H1 (cell line): ENCODE measurements at regions not wholly inside any gene's neighbourhood (a gene's known extent, or its start where the extent isn't known, plus 50 kb on each side); places are given as distances from the start of the nearest gene placed in this dataset.

ENCODE experiments used
- CTCF ChIA-PET: fragments of 300-600 bp; sonication (Branson Sonifier 250); formaldehyde crosslinking; loops from one replicate; lab custom pipeline; 2021; ENCODE audit not compliant: partially characterized antibody; lab: Charles Lee
- POLR2A ChIA-PET: fragments of 300-600 bp; sonication (Branson Sonifier 250); formaldehyde crosslinking; loops from one replicate; lab custom pipeline; 2021; ENCODE audit warnings: inconsistent platforms; ENCODE audit not compliant: partially characterized antibody; lab: Charles Lee
- DNase-seq, 2 experiments: peaks; one replicate each; pipeline versions ENCODE4 v3.0.0 to v3.0.0-alpha.2; 2010 to 2022; ENCODE audit warnings: low spot score in 2 of 2, low read depth in 1 of 2, mixed read lengths in 1 of 2
- FAIRE-seq: peaks from 2 replicates; lab custom pipeline; 2011; peaks lifted over from hg19 to GRCh38; lab: Jason Lieb, UNC
- H2AFZ ChIP-seq: 2 replicates; pipeline ENCODE4 v1.8.1; 2012; ENCODE audit warnings: low read length, inconsistent platforms
- H2AK5ac ChIP-seq: 2 replicates; pipeline ENCODE4 v1.6.1; 2013; ENCODE audit warnings: low read depth, low read length
- H2BK120ac ChIP-seq: replicated peaks from 2 replicates; pipeline ENCODE3; 2013; ENCODE audit warnings: low read depth, low read length, inconsistent platforms
- H2BK12ac ChIP-seq: 2 replicates; pipeline ENCODE4 v1.6.1; 2013; ENCODE audit warnings: low read depth, low read length
- H2BK15ac ChIP-seq: 2 replicates; pipeline ENCODE4 v1.6.1; 2013; ENCODE audit warnings: low read length
- H2BK20ac ChIP-seq: 2 replicates; pipeline ENCODE4 v1.6.1; 2013; ENCODE audit warnings: low read length
- H2BK5ac ChIP-seq: 2 replicates; pipeline ENCODE4 v1.6.1; 2013; ENCODE audit warnings: low read depth, low read length
- H3K14ac ChIP-seq: 2 replicates; pipeline ENCODE4 v1.6.1; 2013; ENCODE audit warnings: inconsistent platforms; ENCODE audit not compliant: insufficient read length
- H3K18ac ChIP-seq: 2 replicates; pipeline ENCODE4 v1.6.1; 2013; ENCODE audit warnings: low read length; ENCODE audit errors: extremely low read depth
- H3K23ac ChIP-seq: 2 replicates; pipeline ENCODE4 v1.6.1; 2013; ENCODE audit warnings: inconsistent platforms; ENCODE audit not compliant: insufficient read length
- H3K23me2 ChIP-seq: 2 replicates; pipeline ENCODE4 v1.6.1; 2013; ENCODE audit warnings: low read depth, low read length
- H3K27ac ChIP-seq: 2 replicates; pipeline ENCODE4 v1.6.1; 2011; ENCODE audit warnings: low read depth, low read length, inconsistent platforms
- H3K27me3 ChIP-seq, 4 experiments: replicated peaks in 1 of 4; 1 replicate in 1 of 4; 2 replicates in 3 of 4; pipeline versions ENCODE4 v1.6.1 to v1.8.1; 2011 to 2013; ENCODE audit warnings: low read length in 3 of 4, mild to moderate bottlenecking in 3 of 4, inconsistent platforms in 2 of 4, mixed read lengths in 2 of 4, moderate library complexity in 1 of 4; ENCODE audit not compliant: control insufficient read depth in 3 of 4, insufficient read depth in 3 of 4; ENCODE audit errors: extremely low read depth in 1 of 4
- H3K36me3 ChIP-seq, 4 experiments: 2 replicates each; pipeline versions ENCODE4 v1.6.1 to v1.8.1; 2011 to 2013; ENCODE audit warnings: mild to moderate bottlenecking in 4 of 4, low read length in 3 of 4, moderate library complexity in 2 of 4, control low read depth in 1 of 4, inconsistent platforms in 1 of 4; ENCODE audit not compliant: insufficient read depth in 4 of 4, control insufficient read depth in 2 of 4
- H3K4ac ChIP-seq: replicated peaks from 2 replicates; pipeline ENCODE3; 2013; ENCODE audit warnings: low read length, low read depth, mixed read lengths, inconsistent platforms; ENCODE audit not compliant: insufficient read length
- H3K4me1 ChIP-seq, 4 experiments: replicated peaks in 1 of 4; 1 replicate in 1 of 4; 2 replicates in 3 of 4; pipeline versions ENCODE4 v1.6.1 to v1.8.1; 2011 to 2013; ENCODE audit warnings: low read length in 3 of 4, inconsistent platforms in 2 of 4, mixed read lengths in 1 of 4; ENCODE audit not compliant: insufficient read depth in 4 of 4, control insufficient read depth in 3 of 4
- H3K4me2 ChIP-seq, 2 experiments: 2 replicates each; pipeline versions ENCODE4 v1.6.1 to v1.8.1; 2011 to 2013; ENCODE audit warnings: low read depth in 2 of 2, low read length in 2 of 2, control low read depth in 1 of 2, inconsistent platforms in 1 of 2, mild to moderate bottlenecking in 1 of 2; ENCODE audit not compliant: insufficient read depth in 1 of 2
- H3K4me3 ChIP-seq, 4 experiments: fragments of 200-600, 300-600 bp in 1 of 4; sonication (generic), shearing (Covaris generic), sonication (Bioruptor Twin) in 1 of 4; 2 replicates each; pipeline versions ENCODE4 v1.5.1 to v1.8.1; 2011 to 2016; ENCODE audit warnings: low read length in 4 of 4, low read depth in 3 of 4, control low read depth in 2 of 4, inconsistent platforms in 2 of 4, mild to moderate bottlenecking in 2 of 4, mixed read lengths in 1 of 4, moderate library complexity in 1 of 4; ENCODE audit not compliant: insufficient read depth in 2 of 4; ENCODE audit errors: extremely low read depth in 1 of 4
- H3K56ac ChIP-seq: replicated peaks from 2 replicates; pipeline ENCODE3; 2013; ENCODE audit warnings: low read depth, mild to moderate bottlenecking, mixed read lengths, low read length, inconsistent platforms; ENCODE audit not compliant: insufficient read length
- H3K79me1 ChIP-seq: 2 replicates; pipeline ENCODE4 v1.6.1; 2013; ENCODE audit warnings: low read depth, low read length, control low read depth
- H3K79me2 ChIP-seq, 2 experiments: 2 replicates each; pipeline versions ENCODE4 v1.6.1 to v1.8.1; 2012 to 2013; ENCODE audit warnings: low read length in 2 of 2, mild to moderate bottlenecking in 2 of 2, inconsistent platforms in 1 of 2; ENCODE audit not compliant: insufficient read depth in 2 of 2, control insufficient read depth in 1 of 2
- H3K9ac ChIP-seq, 4 experiments: replicated peaks in 1 of 4; 1 replicate in 1 of 4; 2 replicates in 3 of 4; pipeline versions ENCODE4 v1.6.1 to v1.8.1; 2011 to 2013; ENCODE audit warnings: low read depth in 3 of 4, low read length in 3 of 4, control low read depth in 2 of 4, mild to moderate bottlenecking in 2 of 4, moderate library complexity in 2 of 4, inconsistent platforms in 1 of 4; ENCODE audit errors: extremely low read depth in 1 of 4
- H3K9me3 ChIP-seq, 2 experiments: 2 replicates each; pipeline versions ENCODE4 v1.6.1 to v1.8.1; 2012 to 2013; ENCODE audit warnings: mild to moderate bottlenecking in 2 of 2, moderate library complexity in 2 of 2, control low read depth in 1 of 2, inconsistent platforms in 1 of 2, low read depth in 1 of 2, low read length in 1 of 2, mixed read lengths in 1 of 2; ENCODE audit not compliant: insufficient read depth in 2 of 2
- H4K20me1 ChIP-seq, 2 experiments: replicated peaks in 1 of 2; 2 replicates each; pipeline versions ENCODE3 to v1.8.1; 2011 to 2013; ENCODE audit warnings: inconsistent platforms in 2 of 2, low read length in 2 of 2, mild to moderate bottlenecking in 1 of 2; ENCODE audit not compliant: insufficient read depth in 2 of 2, control insufficient read depth in 1 of 2
- H4K5ac ChIP-seq: 2 replicates; pipeline ENCODE4 v1.6.1; 2013; ENCODE audit warnings: low read length, low read depth, mixed read lengths, inconsistent platforms; ENCODE audit not compliant: insufficient read length
- H4K8ac ChIP-seq: 2 replicates; pipeline ENCODE4 v1.8.0; 2013; ENCODE audit warnings: mild to moderate bottlenecking, moderate library complexity, low read length, inconsistent platforms; ENCODE audit not compliant: insufficient read depth; ENCODE audit errors: extremely low read depth
- H4K91ac ChIP-seq: replicated peaks from 2 replicates; pipeline ENCODE3; 2013; ENCODE audit warnings: low read length, mixed read lengths, inconsistent platforms; ENCODE audit not compliant: insufficient read length
- CREB1 ChIP-seq: IDR thresholded peaks from 2 replicates; pipeline ENCODE4 v1.6.1; 2012; ENCODE audit warnings: inconsistent platforms
- JUND ChIP-seq: IDR thresholded peaks from 2 replicates; pipeline ENCODE4 v1.6.1; 2011; ENCODE audit warnings: mild to moderate bottlenecking, improper control_type of control experiment, low read length
- NRF1 ChIP-seq: IDR thresholded peaks from 2 replicates; pipeline ENCODE4 v1.6.1; 2011; ENCODE audit warnings: mild to moderate bottlenecking, low read depth, low read length, improper control_type of control experiment
- WGBS, 2 experiments: shearing (Covaris generic) in 1 of 2; methylation state at CpG; one replicate each; pipeline versions ENCODE4 v1.1.6 to v1.1.7; 2013 to 2015; ENCODE audit warnings: low lambda C conversion rate in 2 of 2, mixed read lengths in 2 of 2, inconsistent platforms in 1 of 2, low coverage in 1 of 2, missing lambda C conversion rate in 1 of 2; ENCODE audit not compliant: insufficient replicate concordance in 2 of 2, insufficient coverage in 1 of 2, insufficient read length in 1 of 2; ENCODE audit errors: extremely low coverage in 1 of 2, missing lambda C conversion rate in 1 of 2; 5-methylcytosine and 5-hydroxymethylcytosine counted together
- TF ChIP-seq, protein P1 (sequence below): IDR thresholded peaks from 2 replicates; pipeline ENCODE4 v1.6.1; 2012; ENCODE audit warnings: low read length, inconsistent platforms

DNA sequence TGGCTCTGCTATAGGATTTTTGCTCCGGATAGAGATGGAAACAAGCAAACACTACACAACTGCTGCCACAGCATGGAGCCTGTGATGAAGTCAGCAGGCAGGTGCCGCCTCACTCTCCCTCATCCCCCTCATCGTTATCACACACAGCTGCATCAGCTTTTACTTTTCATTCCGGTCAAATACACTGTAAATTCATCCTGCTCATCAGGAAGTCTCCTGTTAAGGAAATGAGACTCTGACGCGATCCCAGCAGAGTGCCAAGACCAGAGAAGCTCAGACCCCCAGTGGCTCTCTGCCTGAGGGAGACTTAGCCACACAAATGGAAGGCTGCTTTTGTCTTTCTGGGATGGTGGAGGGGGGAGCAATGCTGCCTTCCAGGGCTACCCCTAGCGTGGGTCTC, 270.2 kb downstream of the ELAVL2 start:
- Histone ChIP-seq H3K4me2 (peak overlapping the region; percentile 42 to 46; a peak in 3 of 4 replicates), H2AFZ (peak overlapping the region; percentile 47; the same call in 1 of the 2 replicates)

More for the DNA sequence above, 270.2 kb downstream of the ELAVL2 start:
- no peaks in the 10 kb centered on the region for H3K9me3 ChIP-seq
- no peaks in the 10 kb centered on the region for H4K20me1 ChIP-seq
- H3K18ac ChIP-seq, result no peak overlapping the region
- H3K79me1 ChIP-seq, result no peaks in the 10 kb centered on the region
- H2AK5ac ChIP-seq, result no peak overlapping the region
- FAIRE-seq (no peak), DNase-seq (peak in 1 of 2 experiments; percentile 27)
- no peak overlapping the region for H3K56ac ChIP-seq
- no peak overlapping the region for H3K23ac ChIP-seq
- no peak overlapping the region for H3K4ac ChIP-seq
- no peaks in the 10 kb centered on the region for H3K27me3 ChIP-seq
- no peak overlapping the region for H3K9ac ChIP-seq
- H3K4me3 ChIP-seq, result peak overlapping the region in 2 of 4 experiments; percentile 7 to 12; a peak in 1 of 8 replicates
- H2BK15ac ChIP-seq, result no peak overlapping the region
- no peaks in the 10 kb centered on the region for H3K79me2 ChIP-seq
- H3K36me3 ChIP-seq, result no peaks in the 10 kb centered on the region
- WGBS, 2 experiments, result 30% methylated on average over 7 of the region's 7 CpGs; no CpG with 5 or more reads in 1 of the 2 experiments
- H3K23me2 ChIP-seq, result no peaks in the 10 kb centered on the region
- no peak overlapping the region for H4K8ac ChIP-seq
- no peak overlapping the region for H4K5ac ChIP-seq
- no peak overlapping the region for H3K27ac ChIP-seq
- no peak overlapping the region for H2BK12ac ChIP-seq
- no peak overlapping the region for H4K91ac ChIP-seq
- H2BK5ac ChIP-seq, result no peak overlapping the region
- H3K4me1 ChIP-seq, result peaks cover 0 to 11% (median 5%) of the 10 kb centered on the region in 4 experiments; a peak in 3 of 7 replicates
- no peak overlapping the region for H3K14ac ChIP-seq
- POLR2A ChIA-PET, result interaction anchor here (1.6 to 2.3 kb wide), 2 partner anchors 15 to 16 kb away, joined by 5 read pairs; no protein-coding TSS in a partner anchor
- no peak for TF ChIP-seq NRF1
- peak; percentile 26; the same call in 1 of the 2 replicates for TF ChIP-seq JUND
- no peak for TF ChIP-seq CREB1
- TF ChIP-seq, protein P1, sequence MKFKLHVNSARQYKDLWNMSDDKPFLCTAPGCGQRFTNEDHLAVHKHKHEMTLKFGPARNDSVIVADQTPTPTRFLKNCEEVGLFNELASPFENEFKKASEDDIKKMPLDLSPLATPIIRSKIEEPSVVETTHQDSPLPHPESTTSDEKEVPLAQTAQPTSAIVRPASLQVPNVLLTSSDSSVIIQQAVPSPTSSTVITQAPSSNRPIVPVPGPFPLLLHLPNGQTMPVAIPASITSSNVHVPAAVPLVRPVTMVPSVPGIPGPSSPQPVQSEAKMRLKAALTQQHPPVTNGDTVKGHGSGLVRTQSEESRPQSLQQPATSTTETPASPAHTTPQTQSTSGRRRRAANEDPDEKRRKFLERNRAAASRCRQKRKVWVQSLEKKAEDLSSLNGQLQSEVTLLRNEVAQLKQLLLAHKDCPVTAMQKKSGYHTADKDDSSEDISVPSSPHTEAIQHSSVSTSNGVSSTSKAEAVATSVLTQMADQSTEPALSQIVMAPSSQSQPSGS, result no peak
- H2BK120ac ChIP-seq, result no peak overlapping the region
- CTCF ChIA-PET, result no interaction called here
- H2BK20ac ChIP-seq, result no peak overlapping the region
